ENCODE measurements at regions not wholly inside any gene's neighbourhood (a gene's known extent, or its start where the extent isn't known, plus 50 kb on each side); places are given as distances from the start of the nearest gene placed in this dataset.

DNA sequence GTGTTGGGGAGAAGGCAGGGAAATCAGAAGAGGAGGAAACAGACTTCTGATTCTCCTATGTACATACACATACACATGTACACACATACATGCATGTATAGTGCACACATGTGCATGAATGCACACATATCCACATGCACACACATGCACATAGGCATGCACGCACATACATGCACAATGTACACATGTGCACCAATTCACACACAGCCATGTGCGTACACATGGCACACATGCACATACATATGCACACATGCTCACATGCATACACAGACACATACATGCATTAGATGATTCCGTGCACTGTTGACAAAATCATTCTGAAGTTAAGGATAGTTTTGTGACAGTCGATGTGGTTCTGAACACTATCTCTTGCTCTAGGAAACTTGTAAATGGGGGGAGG, 214.0 kb upstream of the CDH13 start:
- no peak for DNase-seq (ENCODE audit: low read depth in 2 of 2)

DNA sequence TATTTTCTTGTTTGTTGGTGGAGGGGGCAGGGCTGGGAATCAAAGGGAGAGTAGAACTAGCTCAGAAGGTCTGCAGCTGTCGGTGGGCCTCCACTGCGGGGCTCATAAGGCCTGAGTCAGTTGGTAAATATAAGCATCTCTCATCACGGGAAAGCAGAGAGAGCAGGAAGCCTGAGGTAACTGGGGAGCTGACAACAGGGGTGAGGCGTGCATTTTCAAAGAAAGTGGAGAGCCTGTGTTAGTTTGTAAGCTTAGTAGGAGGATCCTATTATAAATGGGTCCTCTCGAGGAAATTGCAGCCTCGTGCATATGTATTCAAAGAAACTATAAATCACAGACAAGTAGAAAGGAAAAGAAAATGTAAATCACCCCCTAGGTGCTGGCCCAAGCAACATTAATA, 221.0 kb upstream of the CDH13 start:
- DNase-seq (ENCODE audit: low read depth in 2 of 2) = no peak

DNA sequence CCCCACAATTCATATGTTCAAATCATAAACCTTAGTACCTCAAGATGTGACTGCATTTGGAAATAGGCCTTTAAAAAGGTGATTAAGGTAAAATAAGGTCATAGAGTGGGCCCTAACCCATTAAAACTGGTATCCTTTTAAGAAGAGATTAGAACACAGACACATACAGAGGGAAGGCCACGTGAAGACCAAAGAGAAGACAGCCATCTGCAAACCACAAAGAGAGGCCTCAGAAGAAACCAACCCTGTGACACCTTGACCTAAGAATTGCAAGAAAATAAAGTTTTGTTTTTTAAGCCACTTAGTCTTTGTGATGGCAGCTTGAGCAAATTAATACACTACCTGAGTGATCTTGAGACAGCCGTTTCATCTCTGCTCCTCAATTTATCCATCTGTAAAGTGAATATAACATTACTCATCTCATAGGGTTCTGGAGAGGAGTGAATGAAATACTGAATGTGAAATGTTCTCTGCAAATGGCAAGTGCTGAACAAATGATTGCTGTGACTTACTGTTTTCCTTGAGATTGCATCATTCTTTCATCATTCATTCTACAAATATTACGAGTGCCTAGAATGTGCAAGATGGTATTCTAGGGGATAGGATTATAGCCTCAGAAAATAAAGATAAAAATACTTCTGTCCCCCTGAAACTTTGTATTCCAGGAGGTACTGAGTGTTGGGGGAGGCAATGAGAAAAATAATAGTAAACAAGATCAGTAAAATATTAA, 222.0 kb upstream of the CDH13 start:
- DNase-seq (ENCODE audit: low read depth in 2 of 2) = no peak

DNA sequence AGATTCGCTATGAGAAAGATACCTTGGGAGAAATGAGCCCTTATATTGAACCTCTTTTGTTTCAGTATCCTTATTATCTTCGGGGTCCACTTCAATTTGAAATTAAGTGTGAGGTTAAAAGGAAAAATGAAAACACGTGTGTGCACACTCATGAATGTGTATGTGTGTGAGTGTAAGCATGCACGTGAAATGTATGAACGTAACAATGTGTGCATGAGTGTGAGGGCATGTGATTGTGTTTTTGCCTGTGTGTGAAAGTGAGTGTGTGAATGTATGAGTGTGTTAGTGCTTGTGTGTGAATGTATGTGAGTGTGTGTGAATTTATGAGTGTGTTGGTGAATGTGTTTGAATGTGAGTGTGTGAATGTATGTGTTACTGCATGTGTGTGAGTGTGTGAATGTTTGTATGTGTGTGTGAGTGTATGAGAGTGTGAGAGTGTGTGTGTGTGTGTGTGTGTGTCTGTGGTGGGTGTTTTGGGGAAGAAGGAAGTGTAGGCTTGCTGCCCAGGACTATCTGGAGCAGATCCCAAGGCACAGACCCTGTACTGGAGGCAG, 224.0 kb upstream of the CDH13 start:
- no peak for DNase-seq (ENCODE audit: low read depth in 2 of 2)

DNA sequence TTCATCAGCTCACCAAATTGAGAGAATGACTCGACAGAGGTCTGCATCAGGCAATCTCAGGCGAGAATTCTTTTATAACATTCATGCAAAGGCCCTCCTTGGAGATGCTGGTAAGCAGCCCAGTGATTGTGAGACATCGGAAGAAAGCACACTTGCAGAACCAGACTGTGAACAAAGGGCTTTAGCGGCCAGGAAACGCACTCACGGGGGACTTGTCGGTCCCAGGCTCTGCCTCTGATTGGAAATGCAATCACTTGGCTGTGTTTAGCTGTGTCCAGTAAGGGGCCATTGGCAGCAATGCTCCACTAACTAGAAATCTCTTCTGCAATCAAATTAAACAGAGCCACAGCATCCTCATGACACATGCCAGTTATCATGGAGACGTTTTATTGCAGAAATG, 226.7 kb upstream of the CDH13 start:
- no peak for DNase-seq (ENCODE audit: low read depth in 2 of 2)

DNA sequence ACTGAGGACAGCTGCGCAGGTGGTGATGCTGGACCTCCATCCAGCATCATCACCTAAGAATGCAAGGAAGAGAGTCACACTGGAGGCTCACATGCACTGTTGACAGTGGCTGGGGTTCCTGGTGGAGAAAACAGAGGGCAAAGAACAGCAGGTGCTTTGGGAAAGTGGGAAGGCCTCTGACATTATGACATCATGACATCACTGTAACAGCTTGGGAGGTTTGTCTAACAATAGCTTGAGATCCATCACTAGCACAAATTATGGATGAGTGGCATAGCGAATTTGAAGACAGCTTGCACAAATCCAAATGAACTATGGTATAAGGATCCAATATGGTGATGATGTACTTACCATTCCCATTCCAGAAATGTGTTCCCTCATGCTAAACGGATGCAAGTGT, 226.5 kb upstream of the MPHOSPH6 start:
- no peak for DNase-seq (ENCODE audit: low read depth in 2 of 2)

DNA sequence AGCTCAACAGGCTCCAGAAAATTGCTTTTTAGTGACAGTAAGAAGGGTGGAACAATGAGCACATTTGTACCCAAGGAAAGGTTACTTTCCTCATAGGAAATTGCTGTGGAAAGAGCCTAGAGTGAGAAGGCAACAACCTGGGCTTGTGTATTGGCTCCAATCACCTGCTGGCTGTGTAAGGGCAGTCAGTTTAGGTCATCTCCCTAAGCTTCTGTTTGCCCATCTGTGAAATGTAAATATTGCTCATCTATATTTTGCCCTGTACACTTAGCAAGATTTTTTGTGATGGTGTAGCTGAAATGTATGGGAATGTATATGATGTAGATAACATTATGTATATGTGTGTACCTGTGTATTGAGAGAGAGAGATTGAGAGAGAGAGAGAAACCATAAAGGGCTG, 225.2 kb upstream of the MPHOSPH6 start:
- DNase-seq (ENCODE audit: low read depth in 2 of 2) = no peak

DNA sequence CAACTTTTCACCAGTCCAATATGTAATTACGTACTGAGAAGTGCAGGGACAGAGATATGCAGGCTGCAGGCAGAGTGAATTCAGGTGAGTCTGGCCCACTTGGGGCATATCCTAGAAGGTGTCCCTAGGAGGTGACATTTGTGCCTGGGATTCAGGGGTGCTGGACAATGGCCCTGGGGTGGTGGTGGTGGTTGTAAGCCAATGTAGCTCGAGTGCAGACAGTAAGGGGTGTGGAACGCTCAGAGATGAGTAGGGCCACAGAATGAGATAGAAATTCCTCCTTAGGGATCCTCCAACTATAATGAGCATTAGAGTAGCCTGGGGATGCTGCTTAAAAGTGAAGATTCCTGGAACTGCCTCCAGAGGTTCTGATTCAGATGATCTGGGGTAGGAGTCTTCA, 221.7 kb upstream of the MPHOSPH6 start:
- no peak for DNase-seq (ENCODE audit: low read depth in 2 of 2)

DNA sequence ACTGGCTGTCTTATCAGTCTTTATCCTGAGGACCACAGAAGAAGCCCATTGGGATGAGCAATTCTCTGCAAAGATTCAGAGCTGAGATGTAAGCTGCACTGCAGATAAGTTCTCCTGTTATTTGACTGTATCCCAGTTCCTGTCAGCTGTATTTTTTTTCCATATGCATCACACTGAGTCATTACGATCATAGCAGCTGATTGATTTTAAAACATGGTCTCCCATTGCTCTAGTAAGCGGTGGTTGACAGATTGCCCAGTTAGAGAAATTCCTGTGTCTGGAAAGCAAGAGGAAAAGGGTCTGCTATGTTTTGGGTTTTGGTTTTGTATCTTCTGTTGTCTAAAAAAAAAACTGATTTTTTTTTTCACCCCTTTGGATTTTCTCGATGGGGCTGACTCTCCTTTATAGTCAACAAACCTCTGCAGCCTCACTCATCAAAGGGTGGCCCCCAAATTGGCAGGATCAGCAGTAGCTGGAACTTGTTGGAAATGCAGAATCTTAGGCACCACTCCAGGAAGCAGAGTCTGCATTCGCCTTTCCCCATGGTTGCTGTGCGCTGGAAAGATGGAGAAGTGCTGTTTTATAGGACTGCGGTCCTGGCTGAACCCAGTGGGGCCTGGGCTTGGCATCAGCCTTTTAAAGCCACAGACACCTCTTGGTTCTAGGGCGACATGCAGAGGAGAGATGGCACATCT, 220.1 kb upstream of the MPHOSPH6 start:
- DNase-seq (ENCODE audit: low read depth in 2 of 2) = no peak

DNA sequence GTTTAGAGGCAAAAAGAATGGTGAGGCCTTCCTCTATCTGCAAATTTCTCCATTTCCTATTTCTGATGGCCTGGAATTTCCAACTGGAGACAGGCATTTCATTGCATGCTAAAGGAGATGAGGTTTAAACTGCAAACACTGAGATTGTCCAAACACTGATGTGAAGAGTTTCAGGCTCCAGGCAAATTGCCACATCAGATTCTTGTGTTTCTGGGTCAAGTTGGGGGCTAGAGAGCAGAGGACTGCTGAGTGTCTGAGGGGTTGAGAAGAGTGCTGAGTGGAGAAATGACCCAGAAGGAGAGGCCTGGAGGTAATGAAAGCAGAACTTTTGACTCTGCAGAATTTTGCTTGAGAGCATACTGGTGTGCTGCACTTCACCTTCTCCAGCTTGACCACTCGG, 216.7 kb upstream of the MPHOSPH6 start:
- no peak for DNase-seq (ENCODE audit: low read depth in 2 of 2)

DNA sequence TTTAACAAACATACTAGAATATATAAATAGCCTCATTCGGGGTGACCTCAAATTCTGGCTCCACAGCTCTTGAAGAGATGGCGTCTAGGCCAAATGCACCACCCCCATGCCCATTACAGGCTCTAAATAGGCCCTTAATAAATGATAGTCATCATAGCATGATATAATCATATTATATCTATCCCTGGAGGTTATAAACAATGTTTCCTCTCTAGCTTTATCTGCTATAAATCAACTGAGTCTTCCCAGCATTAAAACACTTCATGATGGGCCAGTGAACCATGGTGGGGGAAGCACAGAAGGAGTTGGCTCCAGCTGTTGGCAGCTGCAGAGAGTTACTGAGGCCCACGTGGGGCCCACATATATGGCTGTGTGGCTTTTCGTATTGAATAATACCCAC, 214.9 kb upstream of the MPHOSPH6 start:
- no peak for DNase-seq (ENCODE audit: low read depth in 2 of 2)

DNA sequence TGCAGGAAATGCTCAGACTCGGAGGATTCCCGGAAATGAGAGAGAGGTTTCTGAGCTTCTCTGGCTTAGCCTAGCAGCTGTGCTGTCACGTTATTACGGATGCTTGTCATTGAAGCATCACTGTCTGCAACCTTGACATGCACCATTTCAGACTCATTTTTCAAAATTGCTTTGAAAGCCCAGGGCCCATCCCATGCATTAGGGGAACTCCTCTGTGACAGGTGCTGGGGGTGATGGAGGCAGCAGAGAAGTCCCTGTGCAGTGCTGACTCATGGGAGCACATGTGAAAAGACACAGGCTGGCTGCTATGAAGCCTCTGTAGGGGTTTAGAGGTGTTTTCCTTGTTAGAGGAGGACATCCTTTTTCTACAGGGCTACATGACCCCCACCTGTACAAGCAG, 214.0 kb upstream of the MPHOSPH6 start:
- DNase-seq (ENCODE audit: low read depth in 2 of 2) = no peak

DNA sequence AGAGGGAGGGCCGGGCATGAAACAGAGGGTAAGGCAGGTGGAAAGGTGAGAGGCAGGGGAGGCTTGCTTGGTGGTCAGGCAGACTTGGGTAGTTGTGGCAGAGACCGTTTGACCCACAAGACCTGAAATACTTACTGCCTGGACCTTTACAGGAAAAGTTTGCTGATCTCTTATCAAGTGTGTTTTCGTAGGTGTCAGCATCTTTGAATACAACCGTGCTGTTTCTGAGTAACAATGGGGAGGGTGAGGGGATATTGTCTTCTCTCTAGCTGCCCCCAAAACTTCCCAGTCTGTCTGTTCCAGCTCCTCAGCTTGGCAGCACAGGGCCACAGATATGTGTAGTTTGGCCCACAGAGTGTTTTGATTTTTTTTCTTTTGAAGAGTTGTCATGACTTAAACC, 212.5 kb upstream of the MPHOSPH6 start:
- DNase-seq (ENCODE audit: low read depth in 2 of 2) = no peak

DNA sequence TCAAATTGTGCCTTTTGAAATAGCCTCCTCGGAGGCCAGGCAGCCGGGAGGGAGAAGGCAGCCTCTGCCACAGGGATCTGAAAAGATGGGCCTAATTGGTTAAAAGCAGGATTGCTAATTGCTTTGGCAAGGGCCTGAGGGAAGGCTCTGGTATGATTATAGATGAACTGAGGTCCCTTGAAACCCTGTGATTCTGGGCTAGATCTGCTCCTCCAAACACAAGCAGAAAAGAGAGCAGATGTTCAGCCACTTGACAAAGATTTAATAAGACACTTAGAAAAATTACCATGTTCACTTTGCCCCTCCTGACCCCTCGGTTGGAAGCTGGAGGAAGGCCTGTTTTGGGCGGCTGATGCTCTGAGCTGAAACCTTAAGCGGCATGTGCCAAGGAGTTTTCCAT, 209.5 kb upstream of the MPHOSPH6 start:
- DNase-seq (ENCODE audit: low read depth in 2 of 2) = no peak

DNA sequence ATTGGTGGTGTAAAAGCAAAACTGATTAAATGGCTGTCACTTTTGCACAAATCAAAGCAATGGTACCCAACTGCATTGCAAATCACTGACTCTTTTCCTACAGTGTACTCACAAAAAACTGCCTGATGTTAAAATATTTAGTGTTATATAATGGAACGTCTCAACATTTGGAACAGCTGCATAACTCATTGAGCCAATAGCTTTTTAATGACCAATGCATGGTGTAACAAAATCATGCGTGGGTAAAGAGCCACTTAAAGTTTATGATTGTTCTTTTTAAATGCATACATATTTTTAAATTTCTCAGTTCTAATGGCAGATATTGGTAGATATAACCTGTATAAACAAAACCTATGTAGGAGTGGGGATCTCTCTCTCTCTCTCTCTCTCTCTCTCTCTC, 204.0 kb upstream of the MPHOSPH6 start:
- no peak for DNase-seq (ENCODE audit: low read depth in 2 of 2)

DNA sequence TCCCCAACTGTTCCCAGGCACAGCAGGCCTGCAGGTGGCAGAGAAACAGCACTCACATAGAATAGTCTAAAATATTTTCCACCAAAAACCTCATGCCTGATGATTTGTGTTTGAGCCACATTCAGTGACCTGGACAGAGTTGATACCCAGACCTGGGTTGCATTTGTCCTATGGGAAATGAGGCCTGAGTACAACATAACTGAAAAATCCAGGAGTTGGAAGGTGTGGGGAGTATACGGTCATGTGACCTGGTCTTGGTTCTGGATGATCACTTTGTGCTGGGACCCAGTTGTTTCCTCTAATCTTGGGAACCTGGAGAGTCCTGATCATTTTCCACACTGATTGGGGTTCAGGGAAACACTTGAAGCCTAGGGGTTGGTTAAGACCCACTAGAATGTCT, 200.3 kb upstream of the MPHOSPH6 start:
- DNase-seq (ENCODE audit: low read depth in 2 of 2) = no peak

DNA sequence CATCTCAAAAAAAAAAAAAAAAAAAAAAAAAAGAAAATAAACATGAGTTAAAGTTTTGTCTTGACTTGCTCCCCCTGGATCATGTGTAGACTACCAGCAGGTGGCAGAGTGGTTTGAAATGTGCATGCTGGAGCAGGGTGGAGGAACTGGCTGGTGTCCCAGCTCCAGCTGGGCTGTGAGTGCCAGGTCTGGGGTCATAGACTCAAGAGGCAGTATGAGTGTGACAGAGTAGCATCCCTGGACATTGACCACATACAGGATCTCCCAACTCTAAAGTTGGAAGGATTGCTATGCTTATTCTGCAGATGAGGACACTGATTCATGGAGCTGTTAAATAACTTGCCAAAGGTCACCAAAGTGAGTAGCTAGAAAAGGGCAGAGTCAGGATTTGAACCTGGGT, 198.0 kb upstream of the MPHOSPH6 start:
- no peak for DNase-seq (ENCODE audit: low read depth in 2 of 2)

DNA sequence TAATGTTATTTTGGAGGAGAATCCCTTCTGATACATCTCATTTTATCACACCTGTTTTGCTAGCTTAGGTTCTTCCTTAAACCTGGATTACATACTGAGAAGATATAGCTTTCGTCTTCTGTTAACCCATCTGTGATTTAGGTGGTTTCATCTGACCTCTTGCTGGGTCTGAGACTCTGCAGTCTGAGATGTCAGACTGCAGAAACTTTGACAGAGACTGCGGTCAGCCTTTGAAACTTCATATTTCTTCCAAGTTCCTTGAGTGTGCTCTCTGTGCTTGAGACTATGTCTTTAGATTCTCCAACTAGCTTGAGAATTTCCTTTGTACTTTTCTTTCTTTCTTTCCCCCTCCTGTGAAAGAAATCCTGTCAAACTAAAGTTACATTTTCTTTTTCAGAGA, 196.4 kb upstream of the MPHOSPH6 start:
- no peak for DNase-seq (ENCODE audit: low read depth in 2 of 2)

DNA sequence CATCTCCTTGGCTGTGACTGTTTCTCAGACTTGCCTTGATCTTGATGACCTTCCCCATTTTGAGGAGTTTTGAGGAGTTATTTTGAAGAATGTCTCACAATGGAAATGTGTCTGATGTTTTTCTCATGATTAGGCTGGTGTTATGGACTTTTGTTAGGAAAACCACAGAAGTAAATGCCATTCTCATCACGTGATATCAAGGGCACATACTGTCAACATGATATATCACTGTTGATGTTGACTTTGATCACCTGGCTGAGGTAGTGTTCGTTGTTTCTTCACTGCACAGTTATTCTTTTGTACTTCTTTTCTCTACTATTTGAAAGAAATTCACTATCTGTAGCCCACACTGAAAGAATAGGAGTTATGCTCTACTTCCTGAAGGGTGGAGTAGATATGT, 194.7 kb upstream of the MPHOSPH6 start:
- DNase-seq (ENCODE audit: low read depth in 2 of 2) = no peak

DNA sequence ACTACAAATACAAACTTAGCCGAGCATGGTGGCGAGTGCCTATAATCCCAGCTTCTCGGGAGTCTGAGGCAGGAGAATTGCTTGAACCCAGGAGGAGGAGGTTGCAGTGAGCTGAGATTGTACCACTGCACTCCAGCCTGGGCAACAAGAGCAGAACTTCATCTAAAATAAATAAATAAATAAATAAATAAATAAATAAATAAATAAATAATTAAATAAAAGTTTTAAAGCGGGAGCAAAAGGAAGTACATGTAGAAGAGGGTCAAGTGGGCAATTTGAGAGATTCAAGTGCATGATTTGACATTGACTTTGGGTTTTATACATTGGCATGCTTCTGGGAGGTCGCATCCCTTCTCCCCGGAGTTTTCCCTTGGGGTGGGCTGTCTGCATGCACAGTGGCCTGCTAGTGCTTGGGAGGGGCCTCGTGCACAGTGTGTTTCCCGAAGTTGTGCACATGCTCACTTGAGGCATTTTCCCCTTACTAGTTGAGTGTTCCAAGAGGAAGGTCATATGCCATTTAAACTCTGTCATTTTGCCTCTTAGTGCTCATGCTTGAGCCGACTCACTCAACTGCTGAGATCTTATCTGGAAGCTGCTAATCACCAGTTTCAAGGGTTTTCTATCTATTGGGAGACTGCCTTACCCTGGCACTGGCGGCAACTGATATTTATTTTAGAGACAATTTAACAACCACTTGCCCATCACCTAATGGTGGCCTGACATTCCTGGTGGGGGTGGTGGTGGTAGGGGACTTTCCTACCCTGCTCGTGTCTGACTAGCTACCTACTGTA, 193.2 kb upstream of the MPHOSPH6 start:
- no peak for DNase-seq (ENCODE audit: low read depth in 2 of 2)

DNA sequence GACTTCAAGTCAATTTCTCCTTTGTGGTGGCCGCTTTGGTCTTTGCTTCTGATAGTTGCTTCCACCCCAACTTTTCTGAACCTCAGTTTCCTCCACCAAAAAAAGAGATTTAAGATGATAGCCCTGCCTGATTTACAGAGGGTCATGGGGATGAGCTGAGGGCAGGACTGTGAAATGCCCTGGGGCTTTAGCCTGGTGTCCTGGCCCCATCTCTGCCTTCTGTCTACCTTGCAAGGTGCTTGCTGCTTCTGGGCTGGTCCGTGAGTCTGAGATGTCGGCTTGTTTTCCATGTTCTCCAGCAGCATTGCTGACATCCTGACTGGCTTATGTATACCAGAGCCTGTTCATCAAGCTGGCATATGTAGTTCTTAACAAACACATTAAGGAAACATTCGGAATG, 191.9 kb upstream of the MPHOSPH6 start:
- no peak for DNase-seq (ENCODE audit: low read depth in 2 of 2)

DNA sequence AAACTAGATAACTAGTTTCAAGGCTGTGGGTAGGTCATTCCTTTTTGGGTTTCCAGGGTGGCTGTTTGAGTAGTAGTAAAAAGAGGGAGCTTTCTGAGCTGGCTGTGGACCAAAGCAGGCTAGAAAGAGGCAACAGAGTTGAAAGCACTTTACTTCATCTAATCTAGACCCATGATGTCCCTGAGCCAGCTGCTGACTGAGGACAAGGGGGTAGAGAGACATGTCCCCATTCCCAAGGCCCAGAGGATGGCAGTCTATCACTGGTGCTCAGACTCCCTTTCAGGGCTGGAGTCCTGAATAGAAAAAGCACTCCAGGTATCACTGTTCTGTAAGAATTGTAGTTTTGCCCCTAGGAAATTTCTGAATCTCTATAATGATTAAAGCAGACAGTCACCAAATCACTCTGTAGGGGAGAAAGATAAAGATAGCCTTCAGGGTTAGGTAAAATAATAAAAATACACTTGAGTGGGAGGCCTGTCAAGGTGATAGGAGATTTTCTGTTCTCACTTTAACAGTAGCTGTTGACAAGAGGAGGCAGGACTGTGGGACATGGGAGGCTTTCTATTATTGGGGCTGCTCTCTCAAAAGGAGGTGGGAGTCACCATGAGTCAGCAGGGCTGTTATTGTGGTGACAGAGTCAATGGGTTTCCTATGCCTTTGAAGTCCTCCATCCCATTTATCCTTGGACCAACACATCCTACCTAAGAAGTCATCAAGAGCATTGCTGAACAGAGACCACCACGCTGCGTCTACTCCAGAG, 190.2 kb upstream of the MPHOSPH6 start:
- DNase-seq (ENCODE audit: low read depth in 2 of 2) = no peak

Data from stimulated activated CD8-positive, alpha-beta memory T cell treated with anti-CD3 and anti-CD28 coated beads, Interleukin-15, amount 100 ng/mL, for 48 hours (primary cell).